A172 (cell line): ENCODE measurements at regions not wholly inside any gene's neighbourhood (a gene's known extent, or its start where the extent isn't known, plus 50 kb on each side); places are given as distances from the start of the nearest gene placed in this dataset.

Experiments
- DNase-seq: peaks from one replicate; pipeline ENCODE4 v3.0.0-alpha.2; 2015; ENCODE audit warnings: low spot score

DNA sequence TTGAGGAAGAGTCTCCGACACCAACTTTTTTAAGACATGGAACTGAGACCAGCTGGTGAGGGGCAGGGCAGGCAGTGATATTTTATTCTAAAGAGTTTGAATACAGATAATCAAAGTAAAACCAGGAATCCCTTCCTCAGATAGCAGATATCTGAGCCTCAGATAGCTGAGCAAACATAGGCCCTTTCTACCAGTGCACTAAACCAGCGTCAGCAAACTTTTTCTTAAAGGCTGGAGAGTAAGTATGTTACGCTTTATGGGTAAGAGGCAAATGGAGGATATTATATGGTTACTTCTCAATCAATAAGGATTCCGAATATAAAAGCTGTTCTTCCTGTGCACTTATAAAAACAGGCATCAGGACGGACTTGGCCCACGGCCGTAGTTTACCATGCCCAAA is 73.9 kb downstream of the WNT5A start:
- DNase-seq, result no peak

DNA sequence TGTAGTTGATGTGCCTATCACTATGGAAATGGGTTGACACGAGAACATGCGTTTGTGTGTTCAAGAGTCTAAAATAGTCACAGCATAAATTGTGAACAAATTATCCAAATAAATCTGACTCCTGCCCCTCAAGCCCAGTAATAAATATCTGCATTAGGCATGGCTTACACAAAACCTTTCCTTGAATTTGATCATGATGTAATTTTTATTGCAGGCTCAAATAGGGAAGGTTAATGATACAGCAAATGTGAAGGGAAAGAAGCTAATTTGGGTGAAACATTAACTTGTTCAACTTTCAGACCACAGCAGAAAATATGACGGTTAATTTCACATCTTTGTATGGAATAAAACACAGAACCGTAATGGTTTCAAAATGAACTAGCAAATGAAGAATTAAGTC is 74.6 kb downstream of the WNT5A start:
- no peak for DNase-seq

DNA sequence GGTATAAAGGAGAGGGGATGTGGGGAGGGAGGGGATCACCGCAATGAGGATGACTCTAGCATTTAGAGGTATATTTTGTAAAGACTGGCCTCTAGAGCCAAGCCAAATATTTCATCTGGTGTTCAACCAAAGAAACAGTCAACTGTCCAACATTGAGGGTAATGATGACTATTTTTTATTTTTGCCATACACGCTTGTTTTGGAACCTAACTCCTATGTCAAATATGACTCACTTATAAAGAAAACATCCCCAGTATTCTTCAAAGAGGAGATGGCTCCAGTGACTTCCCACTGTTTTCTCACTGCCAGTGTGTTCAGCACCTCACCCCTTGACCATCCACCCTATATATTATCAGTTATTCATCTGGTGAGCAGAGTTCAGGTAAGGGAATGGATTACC is 77.3 kb downstream of the WNT5A start:
- no peak for DNase-seq

DNA sequence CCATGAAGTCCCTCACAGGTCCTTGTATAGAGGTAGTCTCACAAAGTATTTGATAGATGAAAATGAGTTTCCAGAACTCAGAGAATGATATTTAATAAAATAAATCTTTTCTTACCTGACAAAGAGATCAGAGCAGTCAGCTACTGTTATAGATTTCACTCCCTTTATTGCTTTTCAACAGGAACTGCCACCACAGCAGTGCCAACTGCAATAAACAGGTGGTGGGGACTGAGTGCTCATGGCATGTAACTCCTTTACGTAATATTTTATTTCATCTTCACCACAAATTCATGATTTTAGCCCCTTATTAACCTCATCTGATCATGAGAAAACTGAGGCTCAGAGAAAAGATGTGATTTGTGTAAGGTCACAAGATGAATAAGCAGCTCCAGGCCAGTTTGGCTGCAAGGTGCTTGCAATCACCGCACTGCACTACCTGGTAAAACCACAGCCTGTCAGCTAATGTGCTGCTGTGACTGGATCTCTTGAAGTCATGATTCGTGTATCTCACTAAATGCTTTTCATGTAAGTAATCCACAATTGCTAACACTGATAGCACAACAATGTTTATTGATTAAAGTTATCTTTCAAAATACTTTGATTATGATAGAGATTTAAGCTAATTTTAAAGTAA is 78.8 kb downstream of the WNT5A start:
- DNase-seq, result no peak

DNA sequence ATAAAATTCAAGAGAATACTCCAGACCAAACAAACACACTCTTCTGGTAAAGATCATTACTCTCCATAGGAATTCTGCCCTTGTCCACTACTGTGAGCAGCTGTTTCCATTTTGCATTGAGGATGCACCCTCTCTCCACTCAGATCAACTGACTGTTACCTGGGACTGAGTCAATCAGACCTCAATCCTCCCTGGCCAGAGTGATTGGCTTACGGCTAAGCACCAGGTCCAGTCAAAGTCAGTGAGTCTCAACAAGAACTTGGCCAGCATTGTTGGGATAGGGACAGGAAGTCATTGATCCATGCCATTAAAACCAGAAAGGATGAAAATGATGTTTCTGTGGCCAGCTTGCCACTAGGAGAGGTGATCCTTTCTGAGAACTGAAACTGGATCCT is 79.7 kb downstream of the WNT5A start:
- no peak for DNase-seq

DNA sequence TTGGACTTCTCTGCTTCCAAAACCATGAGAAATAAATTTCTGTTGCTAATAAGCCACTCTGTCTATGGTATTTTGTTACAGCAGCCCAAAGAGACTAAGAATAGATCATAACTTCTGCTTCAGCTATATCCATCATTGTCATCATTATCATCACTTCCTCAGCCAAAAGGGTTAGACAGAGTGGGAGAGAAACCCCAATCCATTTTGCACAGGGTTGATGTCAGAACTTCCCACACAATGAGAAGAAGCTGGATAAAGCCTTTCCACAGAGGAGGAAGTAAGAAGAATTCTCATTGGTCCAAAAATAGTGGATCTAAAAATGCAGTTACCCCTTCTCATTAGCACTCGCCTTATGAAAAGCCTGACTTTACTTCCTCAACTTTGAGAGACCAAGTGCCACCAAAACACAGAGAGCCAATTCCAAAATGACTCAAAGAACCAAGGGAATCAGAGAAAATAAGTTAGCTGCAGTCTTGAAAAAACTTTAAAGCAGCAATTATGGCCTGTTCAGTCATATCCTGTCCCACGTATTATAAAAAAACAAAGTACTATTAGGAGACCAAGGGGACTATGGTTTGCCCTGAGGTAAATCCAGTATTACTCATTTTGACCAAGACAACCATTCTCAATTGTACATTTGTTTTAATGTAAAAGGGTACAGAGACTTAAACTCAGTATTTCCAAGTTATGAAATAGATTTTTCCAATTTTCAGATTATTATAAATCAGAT is 80.2 kb downstream of the WNT5A start:
- no peak for DNase-seq

DNA sequence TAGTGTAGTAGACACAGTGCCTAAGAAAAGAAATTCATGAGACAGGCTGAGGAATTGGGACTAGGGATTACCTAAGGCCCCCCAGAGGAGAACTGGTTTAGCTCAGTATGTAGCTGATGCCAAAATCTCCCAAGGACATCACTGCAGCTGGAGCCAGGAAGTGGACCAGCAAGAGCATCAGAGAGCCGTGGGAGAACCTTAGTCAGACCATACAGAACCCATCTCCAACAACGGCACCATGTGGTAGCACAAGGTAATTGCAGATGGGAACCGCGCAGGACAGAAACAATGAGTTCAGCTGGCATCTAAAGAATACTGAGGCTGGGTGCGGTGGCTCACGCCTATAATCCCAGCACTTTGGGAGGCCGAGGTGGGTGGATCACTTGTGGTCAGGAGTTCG is 81.7 kb downstream of the WNT5A start:
- peak; percentile 11 for DNase-seq

DNA sequence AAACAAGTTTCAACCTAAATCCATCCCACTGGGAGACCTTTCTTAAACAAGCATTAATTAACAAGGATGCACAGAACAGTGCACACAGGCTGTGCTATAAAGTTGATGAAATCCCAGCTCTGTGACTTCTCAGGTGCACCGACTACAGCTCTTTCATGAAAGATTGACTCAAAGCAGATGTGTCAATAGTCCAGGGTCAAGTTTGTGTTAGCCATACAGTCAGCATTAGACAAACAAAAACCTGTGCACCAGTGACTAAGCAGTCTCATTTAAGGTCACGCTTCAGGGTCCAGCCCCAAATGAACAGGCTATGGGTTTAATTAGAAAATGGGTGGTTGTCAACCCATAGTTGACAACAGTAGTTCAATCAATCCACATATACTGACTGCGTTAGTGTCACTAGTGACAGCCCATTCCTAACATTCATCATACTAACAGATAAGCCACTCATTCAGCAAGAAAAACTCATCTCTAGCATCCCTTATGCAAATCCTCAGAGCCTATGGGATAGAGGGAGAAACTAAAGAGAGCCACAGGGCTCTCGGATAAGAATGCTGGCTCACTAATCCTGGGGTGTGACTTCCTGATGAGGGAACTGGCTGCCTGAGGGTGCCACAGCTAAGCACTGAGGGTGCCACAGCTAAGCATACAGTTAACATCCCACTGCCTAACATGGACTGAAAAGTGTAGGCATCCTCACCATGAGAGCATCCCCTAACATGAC is 84.1 kb downstream of the WNT5A start:
- no peak for DNase-seq

DNA sequence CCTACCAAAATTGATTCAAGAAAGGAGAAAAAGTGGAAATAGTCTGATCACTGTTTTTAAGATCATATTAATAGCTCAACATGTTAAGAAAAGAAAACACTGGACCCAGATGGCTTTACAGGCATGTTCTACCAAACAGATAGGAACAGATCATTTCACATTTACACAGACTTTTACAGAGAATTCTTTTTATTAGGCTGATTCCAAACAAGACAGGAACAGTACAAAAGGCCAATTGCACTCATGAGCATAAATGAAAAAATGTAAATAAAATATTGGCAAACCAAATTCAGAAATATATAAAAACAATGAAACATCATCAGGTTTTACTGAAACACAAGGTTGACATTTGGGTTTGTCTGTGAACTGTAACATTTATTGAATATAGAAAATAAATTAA is 106.5 kb downstream of the WNT5A start:
- DNase-seq, result no peak

DNA sequence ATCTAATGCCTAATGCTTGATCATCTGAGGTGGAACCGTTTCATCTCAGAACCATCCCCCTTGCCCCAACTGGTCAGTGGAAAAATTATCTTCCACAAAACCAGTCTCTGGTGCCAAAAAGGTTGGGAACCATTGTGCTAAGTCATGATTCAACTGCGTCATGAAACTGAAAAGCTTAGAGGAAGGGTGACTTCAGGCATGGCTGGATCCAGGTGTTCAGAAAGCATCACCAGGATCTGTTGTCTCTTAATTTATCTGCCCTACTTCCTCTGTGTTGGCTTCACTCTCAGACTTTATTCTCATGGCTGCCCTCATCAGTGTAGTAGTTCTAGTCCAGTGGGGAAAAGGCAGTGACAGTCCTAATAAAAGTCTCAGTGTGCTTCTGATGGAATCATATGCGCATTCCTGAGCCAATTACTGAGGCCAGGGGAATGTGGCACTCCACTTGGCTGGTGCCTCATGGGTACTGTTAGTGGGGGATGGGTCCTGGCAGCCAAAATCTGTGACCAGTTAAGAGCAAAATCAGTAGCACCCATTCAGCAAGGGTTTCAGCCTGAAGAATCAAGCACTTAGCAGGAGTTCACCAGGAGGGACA is 110.3 kb downstream of the WNT5A start:
- DNase-seq, result no peak

DNA sequence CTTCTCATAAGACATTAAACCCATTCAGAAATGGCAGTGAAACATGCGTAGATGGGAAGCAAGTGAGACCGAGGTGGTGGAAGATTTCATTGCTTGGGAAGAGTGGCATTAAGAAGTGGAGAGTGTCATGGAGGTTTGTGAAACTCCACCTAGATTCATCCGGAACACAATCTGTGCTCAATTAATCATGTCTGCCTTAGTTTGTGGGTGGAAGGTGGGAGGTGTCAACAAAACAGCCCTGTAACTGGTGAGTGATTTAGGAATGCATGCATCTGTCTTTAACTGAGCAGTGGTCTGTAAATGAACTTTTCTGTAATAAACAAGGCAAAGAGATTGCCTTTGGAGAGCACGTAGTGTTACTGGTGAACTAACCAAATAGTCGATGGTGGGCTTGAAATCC is 113.7 kb downstream of the WNT5A start:
- no peak for DNase-seq

DNA sequence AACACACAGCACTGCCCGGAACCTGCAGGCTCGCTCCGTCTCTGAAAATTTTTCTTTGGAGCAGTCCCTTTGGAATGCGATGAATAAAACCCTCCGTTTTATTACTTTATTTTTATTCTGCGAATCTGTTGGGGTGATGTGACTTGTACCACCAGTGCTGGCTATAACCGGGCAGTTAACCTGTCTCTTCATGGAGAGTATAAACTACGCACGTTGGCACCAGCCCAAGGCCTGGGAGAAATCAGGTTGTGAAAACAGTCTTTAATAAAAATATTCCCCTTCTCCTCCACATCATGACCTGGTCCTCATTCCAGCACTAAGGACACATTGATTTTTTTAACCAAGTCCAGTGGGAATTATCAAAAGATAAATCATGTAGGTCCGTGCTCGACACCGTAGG is 116.8 kb downstream of the WNT5A start:
- DNase-seq, result no peak

DNA sequence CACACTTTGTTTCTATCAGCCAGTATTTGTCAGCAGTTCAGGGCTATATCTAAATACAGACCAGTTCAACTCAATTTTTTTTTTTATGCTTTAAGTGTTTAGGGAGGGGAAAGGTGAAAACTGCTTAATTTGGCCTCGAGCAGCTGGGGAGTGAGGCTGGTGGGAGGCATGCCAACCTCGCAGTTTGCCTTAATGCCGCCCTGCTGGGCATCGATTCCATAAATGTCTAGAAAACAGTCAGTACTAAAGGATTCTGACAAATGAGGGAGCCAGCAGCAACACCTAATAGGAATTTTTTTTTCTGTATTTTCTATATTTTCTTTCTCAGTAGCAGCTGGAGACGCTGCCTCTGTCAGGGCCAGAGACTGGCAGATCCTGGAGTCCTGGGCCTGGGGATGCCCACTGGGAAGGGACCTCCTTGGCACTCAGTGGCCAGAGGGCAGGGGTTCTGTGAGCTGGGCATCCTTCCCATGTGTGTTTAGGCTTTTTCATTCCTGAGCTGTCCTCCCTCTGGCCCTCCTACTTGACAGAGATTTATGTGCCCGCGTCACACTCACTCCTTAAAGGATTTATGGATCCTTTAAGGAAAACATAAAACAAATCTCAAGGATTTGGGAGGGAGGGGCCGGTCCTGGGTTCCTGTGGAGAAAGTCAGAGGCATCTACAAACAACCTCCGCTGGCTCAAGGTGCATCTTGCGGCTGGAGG is 117.8 kb downstream of the WNT5A start:
- DNase-seq, result no peak

DNA sequence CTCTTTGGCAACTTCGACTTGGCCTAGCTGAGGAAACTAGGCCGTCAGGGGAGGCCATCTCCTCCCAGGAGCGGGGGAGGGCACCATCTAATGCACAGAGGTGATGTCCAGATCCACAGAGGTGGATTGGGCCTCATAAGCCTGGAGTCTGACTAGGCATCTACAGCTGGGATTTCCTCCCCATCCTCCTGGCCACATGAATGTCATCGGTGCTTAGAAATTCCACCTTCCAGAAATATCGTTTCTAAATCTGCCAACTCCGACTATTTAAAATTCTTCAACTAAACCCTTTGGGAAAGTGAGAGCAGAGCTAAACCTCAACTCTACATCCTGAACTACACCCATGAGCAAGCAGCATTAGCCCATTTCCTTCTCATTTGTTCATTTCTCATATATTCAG is 118.7 kb downstream of the WNT5A start:
- DNase-seq, result no peak

DNA sequence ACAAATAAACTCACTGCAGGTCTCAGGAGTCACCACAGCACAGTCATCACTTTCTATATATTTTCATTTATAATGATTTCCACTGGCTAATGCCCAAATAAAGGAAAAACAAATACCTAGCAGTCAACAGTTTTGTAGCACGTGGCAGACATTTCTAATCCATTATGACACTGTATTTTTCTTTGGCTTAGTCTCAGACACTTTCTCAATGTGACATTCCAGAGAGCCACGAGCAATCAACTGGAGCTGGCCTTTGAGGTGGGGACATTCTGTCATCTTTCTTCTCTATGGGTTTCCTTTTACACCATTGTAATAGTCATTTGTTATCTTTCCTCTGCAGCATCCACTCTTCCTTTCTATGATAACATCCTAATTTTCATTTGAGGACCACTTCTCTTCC is 119.7 kb downstream of the WNT5A start:
- no peak for DNase-seq

DNA sequence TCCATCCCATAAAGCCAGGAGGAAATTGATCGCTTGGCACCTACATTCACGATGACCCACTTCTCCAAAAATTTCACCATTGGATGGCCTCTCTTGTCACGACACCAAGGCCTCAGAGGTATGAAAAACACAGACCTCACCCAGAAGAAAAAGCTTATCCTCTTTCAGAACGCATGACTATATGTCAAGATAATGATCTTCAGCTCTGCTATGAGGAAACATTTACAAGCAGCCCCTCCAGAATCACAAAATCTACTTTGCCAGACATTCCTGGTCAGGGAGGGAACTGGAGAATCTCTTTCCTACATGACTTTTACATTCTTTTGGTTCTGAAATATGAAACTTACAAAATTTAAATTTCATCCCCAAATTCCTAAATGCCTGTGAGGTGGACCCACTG is 122.7 kb downstream of the WNT5A start:
- no peak for DNase-seq

DNA sequence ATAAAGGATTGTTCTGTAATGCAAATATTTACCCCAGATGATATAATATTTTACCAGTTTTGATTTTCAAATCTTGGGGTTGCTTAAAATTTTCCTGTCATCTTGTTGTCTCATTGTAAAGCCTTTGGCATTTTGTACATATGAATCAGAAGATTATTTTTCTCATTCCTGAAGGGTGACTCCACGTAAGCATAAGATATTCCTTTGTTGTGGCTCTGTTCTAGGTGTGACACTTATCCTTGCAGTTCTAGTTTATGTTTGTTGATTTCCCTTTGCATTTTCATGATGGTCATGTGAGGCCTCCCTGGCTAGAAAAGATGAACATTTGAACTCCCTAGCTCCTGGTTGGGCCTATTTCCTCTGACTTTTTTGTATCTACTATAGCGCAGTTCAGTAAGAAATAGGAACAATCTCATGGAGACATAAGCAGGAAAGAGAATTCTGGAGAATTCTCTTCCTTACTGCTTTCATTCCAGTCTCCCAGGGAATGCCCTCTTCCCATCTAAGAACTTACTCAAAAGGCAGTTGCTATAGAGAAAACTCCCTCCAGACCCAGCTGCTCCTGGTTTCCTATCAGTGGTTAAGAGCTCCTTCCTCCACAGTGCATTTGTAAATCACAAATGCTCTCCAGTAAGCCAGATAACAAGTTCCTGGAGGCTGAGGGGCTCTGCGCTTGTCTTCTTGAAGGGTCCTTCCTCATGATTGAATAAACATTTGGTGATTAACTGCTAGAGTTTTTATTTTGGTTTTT is 124.7 kb downstream of the WNT5A start:
- peak; percentile 53 for DNase-seq

DNA sequence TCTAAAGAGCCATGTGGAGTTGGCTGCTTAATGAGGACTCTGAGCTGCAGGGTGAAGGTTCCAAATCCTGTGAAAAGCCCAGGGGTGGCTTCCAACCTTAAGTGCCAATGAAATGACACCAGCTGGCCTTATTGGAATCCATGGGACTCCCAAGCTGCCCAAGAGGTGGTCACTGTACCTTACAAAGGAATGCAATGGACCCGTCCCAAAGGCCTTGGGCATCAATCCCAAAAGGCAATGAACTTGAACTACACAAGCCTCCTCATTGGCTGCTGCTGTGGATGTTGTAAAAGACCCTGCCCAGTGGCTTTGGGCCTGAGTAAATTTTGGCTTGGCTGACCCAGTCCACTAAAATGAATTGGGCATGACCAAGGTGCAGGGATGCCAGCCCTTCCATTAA is 129.3 kb downstream of the WNT5A start:
- DNase-seq, result no peak

DNA sequence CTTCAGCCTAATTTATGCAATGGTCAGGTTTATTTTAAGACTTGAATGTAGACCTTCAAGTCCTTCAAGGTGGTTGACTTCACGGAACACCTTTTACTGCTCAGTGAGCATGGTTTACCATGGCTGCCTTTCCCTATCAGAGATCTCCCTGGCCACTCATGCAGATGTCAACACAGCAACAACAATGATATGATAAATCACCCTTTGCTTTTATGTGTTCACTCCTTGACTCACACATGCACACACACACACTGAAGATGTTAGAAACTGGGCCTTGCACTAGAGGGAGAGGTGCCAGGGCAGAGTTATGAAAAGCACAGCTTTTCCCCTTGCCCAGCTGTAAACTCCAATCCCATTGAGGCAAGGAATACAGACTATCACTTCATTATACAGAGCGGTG is 134.4 kb downstream of the WNT5A start:
- no peak for DNase-seq

DNA sequence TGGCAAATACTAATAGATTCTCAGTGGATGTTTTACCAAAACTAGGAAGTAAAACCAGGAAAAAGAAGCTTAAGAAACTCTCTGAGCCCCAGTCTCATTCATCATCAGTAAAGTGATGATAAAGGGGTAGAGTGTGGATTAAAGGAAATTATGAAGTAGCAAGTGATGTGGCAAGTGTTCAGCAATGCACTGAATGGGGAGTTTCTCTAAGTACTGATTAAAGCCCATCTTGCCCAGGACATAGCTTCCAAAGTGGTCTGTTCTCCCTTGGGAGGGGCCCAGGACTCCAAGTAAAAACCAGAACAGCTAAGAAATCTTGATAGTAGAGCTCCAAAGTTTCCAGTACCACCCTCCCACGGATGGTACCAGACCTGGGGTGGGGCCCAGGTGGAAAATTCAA is 137.3 kb downstream of the WNT5A start:
- DNase-seq, result no peak
